GM12878 (cell line): ENCODE measurements at regions not wholly inside any gene's neighbourhood (a gene's known extent, or its start where the extent isn't known, plus 50 kb on each side); places are given as distances from the start of the nearest gene placed in this dataset.

Experiments
- ATAC-seq: fragments of 200-7000 bp; cut with Tn5 transposase; 3 replicates; pipeline ENCODE4 v1.9.1; 2020; ENCODE audit warnings: mild to moderate bottlenecking, moderate library complexity
- BruUV-seq: library from RNA; stranded (reverse); fragments of 400-500 nt; replicated peaks from 2 replicates; lab custom pipeline; 2021; lab: Mats Ljungman, UMichigan
- CTCF ChIA-PET: fragments of 300-600 bp; sonication (Branson Sonifier 250); formaldehyde crosslinking; extraction: SDS; loops from one replicate; lab custom pipeline; 2021; ENCODE audit warnings: inconsistent platforms; lab: Yijun Ruan, JAX
- POLR2A ChIA-PET: fragments of 350-600 bp; formaldehyde crosslinking; extraction: SDS; loops from one replicate; lab custom pipeline; 2021; ENCODE audit warnings: inconsistent platforms; lab: Charles Lee
- RAD21 ChIA-PET: fragments of 300-600 bp; sonication (Branson Sonifier 250); formaldehyde crosslinking; loops from one replicate; lab custom pipeline; 2023; ENCODE audit warnings: antibody characterized with exemption; ENCODE audit not compliant: unreplicated experiment; lab: Charles Lee
- SMC1A ChIA-PET: fragments of 300-600 bp; sonication (Branson Sonifier 250); formaldehyde crosslinking; loops from one replicate; lab custom pipeline; 2023; ENCODE audit not compliant: unreplicated experiment, uncharacterized antibody; lab: Charles Lee
- DNase-seq: peaks from one replicate; pipeline ENCODE4 v3.0.0-alpha.2; 2011; ENCODE audit warnings: low read depth, low spot score
- FAIRE-seq: peaks from 3 replicates; lab custom pipeline; 2011; peaks lifted over from hg19 to GRCh38; lab: Jason Lieb, UNC
- H2AFZ ChIP-seq: 2 replicates; pipeline ENCODE4 v1.6.0; 2011; ENCODE audit warnings: low read depth, low read length, control low read depth; ENCODE audit not compliant: control insufficient read depth
- H3K27ac ChIP-seq: 2 replicates; pipeline ENCODE4 v1.5.1; 2011; ENCODE audit warnings: control low read depth; ENCODE audit not compliant: control insufficient read depth, insufficient read depth
- H3K27me3 ChIP-seq, 2 experiments: replicated peaks in 1 of 2; 2 replicates each; pipeline versions ENCODE4 v1.6.0 to v1.6.1; 2011; ENCODE audit warnings: low read length in 1 of 2; ENCODE audit not compliant: control insufficient read depth in 2 of 2, insufficient read depth in 2 of 2
- H3K36me3 ChIP-seq, 2 experiments: 2 replicates each; pipeline ENCODE4 v1.5.1; 2011; ENCODE audit warnings: low read length in 1 of 2; ENCODE audit not compliant: control insufficient read depth in 2 of 2, insufficient read depth in 2 of 2
- H3K4me1 ChIP-seq: 2 replicates; pipeline ENCODE4 v1.6.1; 2011; ENCODE audit warnings: mild to moderate bottlenecking, low read length, moderate library complexity, mixed read lengths; ENCODE audit not compliant: control insufficient read depth, insufficient read depth
- H3K4me2 ChIP-seq: 2 replicates; pipeline ENCODE4 v1.6.0; 2011; ENCODE audit warnings: control low read depth; ENCODE audit not compliant: control insufficient read depth, insufficient read depth
- H3K4me3 ChIP-seq: fragments of 200-600 bp; sonication (generic); 2 replicates; pipeline ENCODE4 v1.5.1; 2016
- H3K79me2 ChIP-seq: 2 replicates; pipeline ENCODE4 v1.6.0; 2011; ENCODE audit warnings: low read length; ENCODE audit not compliant: control insufficient read depth, insufficient read depth
- H3K9ac ChIP-seq: 2 replicates; pipeline ENCODE4 v1.8.0; 2011; ENCODE audit warnings: low read length, control low read depth, mixed read lengths; ENCODE audit not compliant: control insufficient read depth, insufficient read depth
- H3K9me3 ChIP-seq: replicated peaks from 3 replicates; pipeline ENCODE4 v1.5.1; 2011; ENCODE audit warnings: mild to moderate bottlenecking, low read length; ENCODE audit not compliant: control insufficient read depth, insufficient read depth
- H4K20me1 ChIP-seq: 2 replicates; pipeline ENCODE4 v1.6.0; 2011; ENCODE audit not compliant: control insufficient read depth, insufficient read depth
- BHLHE40 ChIP-seq, 2 experiments: fragments of 450-650 bp in 1 of 2; IDR thresholded peaks; 2 replicates each; pipeline ENCODE4 v1.6.1; 2011 to 2017; ENCODE audit warnings: low read depth in 2 of 2, borderline replicate concordance in 1 of 2, improper control_type of control experiment in 1 of 2, low read length in 1 of 2, mild to moderate bottlenecking in 1 of 2
- CTCF ChIP-seq, 3 experiments: IDR thresholded peaks in 2 of 3; conservative IDR thresholded peaks in 1 of 3; 2 replicates each; pipeline ENCODE4 v1.5.1; 2011; ENCODE audit warnings: low read depth in 3 of 3, low read length in 3 of 3, mild to moderate bottlenecking in 3 of 3, control low read depth in 2 of 3, moderate library complexity in 2 of 3, inconsistent platforms in 1 of 3, mixed read lengths in 1 of 3; ENCODE audit not compliant: control insufficient read depth in 2 of 3, insufficient read depth in 1 of 3; ENCODE audit errors: extremely low read depth in 1 of 3
- IRF4 ChIP-seq: IDR thresholded peaks from 2 replicates; pipeline ENCODE4 v1.6.1; 2011; ENCODE audit warnings: low read depth, low read length
- KDM1A ChIP-seq: fragments of 200-600 bp; sonication (generic); IDR thresholded peaks from 2 replicates; pipeline ENCODE4 v1.6.1; 2016; ENCODE audit warnings: borderline replicate concordance
- MTA2 ChIP-seq: fragments of 450-650 bp; IDR thresholded peaks from 2 replicates; pipeline ENCODE4 v1.6.1; 2016; ENCODE audit warnings: low read depth, mild to moderate bottlenecking, moderate library complexity
- MYB ChIP-seq: fragments of 150-350 bp; IDR thresholded peaks from 2 replicates; pipeline ENCODE4 v1.6.1; 2014; ENCODE audit warnings: mild to moderate bottlenecking, low read depth, low read length, borderline replicate concordance
- NRF1 ChIP-seq: conservative IDR thresholded peaks from 2 replicates; pipeline ENCODE4 v1.6.1; 2011; ENCODE audit warnings: mild to moderate bottlenecking, low read depth, low read length, improper control_type of control experiment
- POLR2A ChIP-seq: IDR thresholded peaks from 2 replicates; pipeline ENCODE4 v1.6.1; 2011; ENCODE audit warnings: low read depth, mild to moderate bottlenecking, low read length
- POLR2AphosphoS5 ChIP-seq: IDR thresholded peaks from 2 replicates; pipeline ENCODE4 v1.6.1; 2011; ENCODE audit warnings: mild to moderate bottlenecking, low read length, inconsistent platforms
- RAD21 ChIP-seq: IDR thresholded peaks from 2 replicates; pipeline ENCODE4 v1.6.1; 2011; ENCODE audit warnings: mild to moderate bottlenecking, low read depth, low read length, moderate library complexity; ENCODE audit not compliant: insufficient read depth
- RAD51 ChIP-seq: fragments of 450-650 bp; IDR thresholded peaks from 2 replicates; pipeline ENCODE4 v1.6.1; 2016; ENCODE audit warnings: moderate library complexity, mild to moderate bottlenecking, inconsistent platforms
- SMC3 ChIP-seq: IDR thresholded peaks from 2 replicates; pipeline ENCODE4 v1.6.1; 2011; ENCODE audit warnings: low read length, improper control_type of control experiment, borderline replicate concordance
- STAT3 ChIP-seq: IDR thresholded peaks from 2 replicates; pipeline ENCODE4 v1.6.1; 2011; ENCODE audit warnings: low read depth, low read length, improper control_type of control experiment
- WGBS: methylation state at CpG from one replicate; pipeline ENCODE4 v1.1.6; 2016; ENCODE audit warnings: low lambda C conversion rate; ENCODE audit not compliant: insufficient replicate concordance, insufficient coverage; ENCODE audit errors: missing lambda C conversion rate; 5-methylcytosine and 5-hydroxymethylcytosine counted together
- in situ Hi-C: fragments of 300-500 bp; cut with MboI; formaldehyde crosslinking; loops from 9 replicates; pipeline ENCODE4 v1.14.3; 2018; ENCODE audit warnings: mixed read lengths
- intact Hi-C: fragments of 100-400 bp; cut with micrococcal nuclease; formaldehyde crosslinking; loops from one replicate; pipeline ENCODE4 v1.14.2; 2022; ENCODE audit not compliant: unreplicated experiment
- TF ChIP-seq, protein P1 (sequence below): fragments of 450-650 bp; formaldehyde crosslinking; IDR thresholded peaks from 2 replicates; pipeline ENCODE4 v1.5.0; 2022; ENCODE audit warnings: mild to moderate bottlenecking, missing genetic modification characterization

DNA sequence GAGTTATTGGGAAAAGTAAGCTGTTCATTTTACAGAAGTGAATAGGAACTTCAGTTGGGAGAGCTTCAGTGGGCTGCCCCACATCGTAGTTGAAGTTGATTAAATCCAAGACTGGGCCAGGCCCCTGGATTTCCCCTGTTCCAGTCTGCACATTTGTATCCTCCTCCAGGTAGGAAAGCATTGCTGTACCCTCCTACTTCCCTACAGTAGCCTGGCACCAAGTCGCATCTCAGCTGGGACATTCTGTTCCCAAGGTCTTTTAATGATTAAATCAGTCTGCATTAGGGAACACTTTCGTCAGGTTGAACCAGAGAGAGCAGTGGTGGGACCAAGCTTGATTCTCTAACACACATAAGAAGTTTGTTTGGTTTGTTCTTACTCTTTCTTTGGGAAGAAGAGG lies 165.8 kb upstream of the PPARGC1A start (continued):
- no peak for TF ChIP-seq KDM1A
- TF ChIP-seq, protein P1, sequence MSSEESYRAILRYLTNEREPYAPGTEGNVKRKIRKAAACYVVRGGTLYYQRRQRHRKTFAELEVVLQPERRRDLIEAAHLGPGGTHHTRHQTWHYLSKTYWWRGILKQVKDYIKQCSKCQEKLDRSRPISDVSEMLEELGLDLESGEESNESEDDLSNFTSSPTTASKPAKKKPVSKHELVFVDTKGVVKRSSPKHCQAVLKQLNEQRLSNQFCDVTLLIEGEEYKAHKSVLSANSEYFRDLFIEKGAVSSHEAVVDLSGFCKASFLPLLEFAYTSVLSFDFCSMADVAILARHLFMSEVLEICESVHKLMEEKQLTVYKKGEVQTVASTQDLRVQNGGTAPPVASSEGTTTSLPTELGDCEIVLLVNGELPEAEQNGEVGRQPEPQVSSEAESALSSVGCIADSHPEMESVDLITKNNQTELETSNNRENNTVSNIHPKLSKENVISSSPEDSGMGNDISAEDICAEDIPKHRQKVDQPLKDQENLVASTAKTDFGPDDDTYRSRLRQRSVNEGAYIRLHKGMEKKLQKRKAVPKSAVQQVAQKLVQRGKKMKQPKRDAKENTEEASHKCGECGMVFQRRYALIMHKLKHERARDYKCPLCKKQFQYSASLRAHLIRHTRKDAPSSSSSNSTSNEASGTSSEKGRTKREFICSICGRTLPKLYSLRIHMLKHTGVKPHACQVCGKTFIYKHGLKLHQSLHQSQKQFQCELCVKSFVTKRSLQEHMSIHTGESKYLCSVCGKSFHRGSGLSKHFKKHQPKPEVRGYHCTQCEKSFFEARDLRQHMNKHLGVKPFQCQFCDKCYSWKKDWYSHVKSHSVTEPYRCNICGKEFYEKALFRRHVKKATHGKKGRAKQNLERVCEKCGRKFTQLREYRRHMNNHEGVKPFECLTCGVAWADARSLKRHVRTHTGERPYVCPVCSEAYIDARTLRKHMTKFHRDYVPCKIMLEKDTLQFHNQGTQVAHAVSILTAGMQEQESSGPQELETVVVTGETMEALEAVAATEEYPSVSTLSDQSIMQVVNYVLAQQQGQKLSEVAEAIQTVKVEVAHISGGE (CRISPR knock-in tag), result no peak
- TF ChIP-seq NRF1, result no peak
- no peak for TF ChIP-seq POLR2A
- TF ChIP-seq RAD51, result no peak
- TF ChIP-seq RAD21, result no peak
- TF ChIP-seq MTA2, result no peak
- TF ChIP-seq MYB, result no peak
- no peak for TF ChIP-seq BHLHE40 (IDR thresholded peaks at IDR 0.05; ENCODE audit: borderline replicate concordance in 1 of 2, low read depth in 2 of 2, low read length in 1 of 2)

GRCh38 chr4:24054910-24055309 lies 165.1 kb upstream of the PPARGC1A start:
- 30% methylated on average over 3 of the region's 3 CpGs for WGBS
- RAD21 ChIA-PET, result no interaction called here
- no peak overlapping the region for H3K4me2 ChIP-seq
- BruUV-seq, result no TSS peak
- no peaks in the 10 kb centered on the region for H3K79me2 ChIP-seq
- no peaks in the 10 kb centered on the region for H3K27me3 ChIP-seq
- no peak for FAIRE-seq
- in situ Hi-C loops, result no loop called here
- no peak overlapping the region for H3K9ac ChIP-seq
- H4K20me1 ChIP-seq, result no peaks in the 10 kb centered on the region
- no peak overlapping the region for H3K27ac ChIP-seq
- SMC1A ChIA-PET, result no interaction called here
- no peak for DNase-seq
- intact Hi-C loops, result no loop called here
- ATAC-seq, result no peak
- no peaks in the 10 kb centered on the region for H3K9me3 ChIP-seq
- H3K4me3 ChIP-seq, result no peak overlapping the region
- H3K4me1 ChIP-seq, result no peaks in the 10 kb centered on the region
- POLR2A ChIA-PET, result no interaction called here
- no peak overlapping the region for H2AFZ ChIP-seq
- H3K36me3 ChIP-seq, result no peaks in the 10 kb centered on the region
- CTCF ChIA-PET, result no interaction called here
- no peak for TF ChIP-seq IRF4
- no peak for TF ChIP-seq STAT3
- TF ChIP-seq, protein P1 (CRISPR knock-in tag), result no peak
- no peak for TF ChIP-seq CTCF (IDR thresholded peaks at IDR 0.05 in 2 of 3, conservative IDR thresholded peaks at IDR 0.05 in 1 of 3; ENCODE audit: control insufficient read depth in 2 of 3, extremely low read depth in 1 of 3, insufficient read depth in 1 of 3, low read depth in 3 of 3, low read length in 3 of 3)
- no peak for TF ChIP-seq POLR2AphosphoS5
- no peak for TF ChIP-seq SMC3
